SK-MEL-5 (cell line): ENCODE measurements at regions not wholly inside any gene's neighbourhood (a gene's known extent, or its start where the extent isn't known, plus 50 kb on each side); places are given as distances from the start of the nearest gene placed in this dataset.

Experiments used
- DNase-seq: peaks from one replicate; pipeline ENCODE4 v3.0.0-alpha.2; 2016; ENCODE audit warnings: low read depth, low spot score
- in situ Hi-C: cut with HindIII; loops from 2 replicates; pipeline ENCODE4 v1.10.0; 2016; ENCODE audit warnings: low sequenced_read_pairs, high pct_unique_total_duplicates, low pct_unique_long_range_greater_than_20kb

GRCh38 chr12:76929499-76929898 lies 50.7 kb upstream of the CSRP2 start:
- in situ Hi-C loops = no loop called here

More at GRCh38 chr12:76929499-76929898, 50.7 kb upstream of the CSRP2 start:
- DNase-seq = no peak
